K562 (cell line): ENCODE measurements at regions not wholly inside any gene's neighbourhood (a gene's known extent, or its start where the extent isn't known, plus 50 kb on each side); places are given as distances from the start of the nearest gene placed in this dataset.

Experiments used
- BRCA1 ChIP-seq, 2 experiments: fragments of 450-650 bp in 1 of 2; sonication (generic) in 1 of 2; formaldehyde crosslinking in 1 of 2; IDR thresholded peaks; 2 replicates each; pipeline versions ENCODE4 v1.5.0 to v1.6.1; 2017 to 2020; ENCODE audit warnings: mild to moderate bottlenecking in 1 of 2, missing genetic modification reagents in 1 of 2
- CHD7 ChIP-seq: fragments of 200-600 bp; sonication (generic); IDR thresholded peaks from one replicate; pipeline ENCODE4 v1.6.1; 2012; ENCODE audit warnings: mild to moderate bottlenecking, low read depth, low read length, inconsistent platforms
- E2F3 ChIP-seq: fragments of 250-450 bp; sonication (Bioruptor Pico); IDR thresholded peaks from 2 replicates; pipeline ENCODE4 v1.4.0; 2020; ENCODE audit warnings: mild to moderate bottlenecking
- E2F8 ChIP-seq: fragments of 450-650 bp; IDR thresholded peaks from 2 replicates; pipeline ENCODE4 v1.7.1; 2018; ENCODE audit warnings: mild to moderate bottlenecking, low read depth; ENCODE audit not compliant: partially characterized antibody
- FOSL1 ChIP-seq: fragments of 200-800 bp; sonication (Bioruptor generic); conservative IDR thresholded peaks from 2 replicates; pipeline ENCODE4 v1.6.1; 2016; ENCODE audit warnings: missing genetic modification characterization, missing compliant biosample characterization
- FOXK2 ChIP-seq, 2 experiments: fragments of 450-650 bp; IDR thresholded peaks in 1 of 2; conservative IDR thresholded peaks in 1 of 2; 2 replicates each; pipeline ENCODE4 v1.6.1; 2016; ENCODE audit warnings: low read depth in 2 of 2, mild to moderate bottlenecking in 1 of 2
- RNF219 ChIP-seq: fragments of 250-450 bp; sonication (Bioruptor Pico); IDR thresholded peaks from 2 replicates; pipeline ENCODE4 v1.5.0; 2022; ENCODE audit warnings: mild to moderate bottlenecking
- TGIF2 ChIP-seq: sonication (generic); formaldehyde crosslinking; IDR thresholded peaks from 2 replicates; pipeline ENCODE4 v1.8.1; 2022; ENCODE audit warnings: mild to moderate bottlenecking, missing genetic modification reagents, moderate library complexity
- VEZF1 ChIP-seq: fragments of 200-800 bp; sonication (Bioruptor generic); IDR thresholded peaks from 2 replicates; pipeline ENCODE4 v1.6.1; 2017; ENCODE audit warnings: missing genetic modification characterization, missing compliant biosample characterization

- TF ChIP-seq CHD7 (no peak), RNF219 (CRISPR knock-in tag) (no peak), BRCA1 (IDR thresholded peaks at IDR 0.05) (no peak), BRCA1 (CRISPR knock-in tag; IDR thresholded peaks at IDR 0.05) (no peak), E2F8 (no peak), VEZF1 (CRISPR knock-in tag) (no peak), FOXK2 (conservative IDR thresholded peaks at IDR 0.05 in 1 of 2, IDR thresholded peaks at IDR 0.05 in 1 of 2; ENCODE audit: low read depth in 2 of 2) (no peak), E2F3 (CRISPR knock-in tag) (no peak), TGIF2 (CRISPR knock-in tag) (no peak), FOSL1 (tag) (no peak)
These were observed 180.7 kb downstream of the ETS2 start (continued) for GRCh38 chr21:38986406-38986805.
